Upper lobe of left lung (tissue), 6 donors: ENCODE measurements at regions not wholly inside any gene's neighbourhood (a gene's known extent, or its start where the extent isn't known, plus 50 kb on each side); places are given as distances from the start of the nearest gene placed in this dataset.

Experiments
- ATAC-seq, 2 donors: fragments of 200-7000 bp; cut with Tn5 transposase; one replicate each; pipeline ENCODE4 v1.9.1; 2022; ENCODE audit warnings: mild to moderate bottlenecking in 2 of 2, moderate library complexity in 2 of 2; ENCODE audit not compliant: low FRiP score in 2 of 2
- DNase-seq, 2 donors: peaks; one replicate each; pipeline ENCODE4 v3.0.0-alpha.2; 2019 to 2020
- H3K27ac ChIP-seq, 4 donors: fragments of 200-600 bp; sonication (generic); one replicate each; pipeline ENCODE4 v1.5.1; 2016 to 2019
- H3K27me3 ChIP-seq, 4 donors: fragments of 200-600 bp; sonication (generic); one replicate each; pipeline ENCODE4 v1.5.1; 2017 to 2019
- H3K36me3 ChIP-seq, 4 donors: fragments of 200-600 bp; sonication (generic); one replicate each; pipeline ENCODE4 v1.5.1; 2016 to 2019
- H3K4me1 ChIP-seq, 4 donors: fragments of 200-600 bp; sonication (generic); one replicate each; pipeline ENCODE4 v1.5.1; 2018 to 2019
- H3K4me3 ChIP-seq, 4 donors: fragments of 200-600 bp; sonication (generic); one replicate each; pipeline ENCODE4 v1.5.1; 2017 to 2019; ENCODE audit warnings: mild to moderate bottlenecking in 2 of 4, moderate library complexity in 1 of 4
- H3K9me3 ChIP-seq, 4 donors: fragments of 200-600 bp; sonication (generic); one replicate each; pipeline ENCODE4 v1.5.1; 2018 to 2019
- CTCF ChIP-seq, 6 experiments: fragments of 450-650 bp in 4 of 6; fragments of 200-600 bp in 2 of 6; sonication (generic) in 2 of 6; IDR thresholded peaks; one replicate each; pipeline ENCODE4 v1.5.1; 2016 to 2019; ENCODE audit warnings: antibody characterized with exemption in 6 of 6
- EP300 ChIP-seq, 4 donors: sonication (generic); formaldehyde crosslinking; IDR thresholded peaks; one replicate each; pipeline ENCODE4 v1.5.1; 2017; ENCODE audit warnings: antibody characterized with exemption in 4 of 4, control low read depth in 2 of 4
- POLR2A ChIP-seq, 4 donors: fragments of 450-650 bp; IDR thresholded peaks; one replicate each; pipeline ENCODE4 v1.5.1; 2016 to 2017; ENCODE audit warnings: antibody characterized with exemption in 4 of 4, mild to moderate bottlenecking in 2 of 4
- POLR2AphosphoS5 ChIP-seq, 2 donors: sonication (generic); formaldehyde crosslinking; IDR thresholded peaks; one replicate each; pipeline ENCODE4 v1.5.1; 2017; ENCODE audit warnings: antibody characterized with exemption in 2 of 2
- WGBS, 2 donors: methylation state at CpG; one replicate each; pipeline ENCODE4 v1.1.5; 2017 to 2018; 5-methylcytosine and 5-hydroxymethylcytosine counted together
- donor health status: DM: no; HTN: no; CAD: no; lungs with moderate emphysema.
- donor health status: DM: no; HTN: yes; CAD: no; lungs with severe emphysema.

- H3K4me3 ChIP-seq = no peak overlapping the region
- no peak for DNase-seq
- ATAC-seq = no peak
- H3K9me3 ChIP-seq = no peaks in the 10 kb centered on the region
- H3K27ac ChIP-seq = no peak overlapping the region
- no peaks in the 10 kb centered on the region for H3K36me3 ChIP-seq
- no peak for TF ChIP-seq POLR2A (IDR thresholded peaks at IDR 0.05)
- no peaks in the 10 kb centered on the region for H3K27me3 ChIP-seq
- 88 to 97% methylated on average over 2 of the region's 2 CpGs for WGBS, 2 donors
- H3K4me1 ChIP-seq = peaks cover 0 to 2% (median 0%) of the 10 kb centered on the region in 4 donors
These were observed 91.0 kb upstream of the CACUL1 start for GRCh38 chr10:118845776-118846175.

DNA sequence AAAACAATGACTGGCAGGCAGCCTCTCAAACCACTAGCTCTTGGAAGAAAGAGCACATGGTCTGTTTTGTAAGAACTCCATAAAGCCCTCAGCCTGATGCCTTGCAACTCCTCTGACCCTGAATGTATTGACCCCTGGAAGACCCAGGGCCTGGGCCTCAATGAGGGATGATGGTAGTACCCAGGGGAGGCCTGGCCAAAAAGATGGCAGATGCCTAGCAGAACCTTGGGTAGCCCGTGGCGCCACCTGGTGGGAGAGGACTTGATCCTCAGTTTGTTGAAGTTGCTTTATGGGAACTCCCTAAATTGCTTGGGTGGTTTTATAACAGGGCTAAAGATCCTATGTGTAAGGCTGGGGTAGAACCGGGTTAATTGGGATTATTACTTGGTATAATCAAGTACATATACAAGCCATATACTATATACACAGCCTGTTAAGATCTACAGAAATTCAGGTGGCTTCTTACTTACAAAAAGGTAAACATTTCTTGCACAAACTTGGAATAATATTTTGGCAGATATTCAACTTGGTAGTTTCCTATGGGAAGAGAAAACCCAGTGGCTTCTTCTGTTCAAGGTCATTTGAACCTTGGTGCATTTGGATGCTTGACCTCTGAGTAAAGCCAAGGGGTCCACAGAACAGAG, 95.8 kb upstream of the CACUL1 start:
- peak in 4 of 6 experiments; percentile 35 to 58 (median 50) for TF ChIP-seq CTCF (IDR thresholded peaks at IDR 0.05)
- no peak for TF ChIP-seq POLR2A (IDR thresholded peaks at IDR 0.05)
- WGBS, 2 donors = 32 to 42% methylated on average over 3 of the region's 3 CpGs

GRCh38 chr10:118851062-118852035, 96.6 kb upstream of the CACUL1 start:
- H3K4me1 ChIP-seq = no peaks in the 10 kb centered on the region
- no peak for TF ChIP-seq EP300 (IDR thresholded peaks at IDR 0.05)
- no peak for TF ChIP-seq CTCF (IDR thresholded peaks at IDR 0.05)
- no peak for TF ChIP-seq POLR2A (IDR thresholded peaks at IDR 0.05)
- WGBS, 2 donors = 88 to 91% methylated on average over 9 of the region's 9 CpGs
- DNase-seq (no peak), ATAC-seq (peak; percentile 23 to 69)
- H3K27me3 ChIP-seq = no peaks in the 10 kb centered on the region
- H3K27ac ChIP-seq = no peak overlapping the region
- no peaks in the 10 kb centered on the region for H3K36me3 ChIP-seq
- H3K4me3 ChIP-seq = no peak overlapping the region
- no peaks in the 10 kb centered on the region for H3K9me3 ChIP-seq

More for the DNA sequence above, 95.8 kb upstream of the CACUL1 start:
- no peak overlapping the region for H3K4me3 ChIP-seq
- no peaks in the 10 kb centered on the region for H3K9me3 ChIP-seq
- H3K27me3 ChIP-seq = no peaks in the 10 kb centered on the region
- ATAC-seq = peak; percentile 70
- DNase-seq = peak in 1 of 2 donors; percentile 71
- no peaks in the 10 kb centered on the region for H3K36me3 ChIP-seq
- H3K27ac ChIP-seq = no peak overlapping the region
- no peaks in the 10 kb centered on the region for H3K4me1 ChIP-seq

DNA sequence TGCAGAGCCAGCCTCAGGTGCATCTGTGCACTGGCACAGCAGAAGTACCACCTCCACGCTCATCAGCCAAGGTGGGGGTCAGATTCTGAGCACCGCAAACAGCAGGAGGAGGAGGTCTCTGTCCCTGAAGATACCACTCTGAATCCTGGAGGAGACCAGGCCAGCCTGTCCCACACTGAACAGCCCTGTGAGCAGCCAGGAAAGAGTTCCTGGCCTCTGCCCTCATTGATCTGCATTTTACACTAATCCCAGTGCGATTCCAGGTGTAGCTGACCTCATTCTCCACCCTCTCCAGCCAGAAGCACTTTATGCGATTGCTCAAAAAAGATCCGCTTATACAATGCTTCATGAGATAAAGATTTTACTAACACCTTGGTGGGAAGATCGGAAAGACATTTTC, 99.1 kb upstream of the CACUL1 start:
- Histone ChIP-seq H3K36me3 (no peaks in the 10 kb centered on the region), H3K27ac (no peak overlapping the region), H3K9me3 (no peaks in the 10 kb centered on the region), H3K27me3 (no peaks in the 10 kb centered on the region), H3K4me1 (no peaks in the 10 kb centered on the region), H3K4me3 (no peak overlapping the region)
- ATAC-seq (no peak), DNase-seq (no peak)
- WGBS, 2 donors = 89 to 96% methylated on average over 3 to 6 of the region's 6 CpGs
- TF ChIP-seq EP300 (IDR thresholded peaks at IDR 0.05) (no peak), CTCF (IDR thresholded peaks at IDR 0.05) (no peak), POLR2A (IDR thresholded peaks at IDR 0.05) (no peak), POLR2AphosphoS5 (IDR thresholded peaks at IDR 0.05) (no peak)

DNA sequence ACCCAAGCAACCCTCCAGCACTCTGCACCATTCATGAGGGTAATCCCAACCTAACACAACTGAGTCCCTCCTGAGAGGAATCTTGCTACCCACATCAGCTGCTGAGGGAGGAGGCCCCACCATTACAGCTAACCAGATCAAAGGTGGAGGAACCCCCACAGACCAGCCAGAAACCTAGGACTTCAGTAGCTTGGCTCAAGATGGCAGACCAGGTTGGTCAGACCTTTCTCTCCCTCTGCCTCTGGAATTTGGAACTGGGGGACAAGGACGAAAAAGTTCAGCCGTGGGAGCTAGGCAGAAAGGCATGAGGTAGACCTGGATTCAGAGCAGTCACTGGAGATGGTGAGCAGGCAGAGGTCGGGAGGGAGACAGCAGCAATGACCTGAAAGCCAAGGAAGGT, 101.3 kb upstream of the CACUL1 start:
- Histone ChIP-seq H3K36me3 (no peaks in the 10 kb centered on the region), H3K4me1 (no peaks in the 10 kb centered on the region), H3K4me3 (no peak overlapping the region), H3K9me3 (no peaks in the 10 kb centered on the region), H3K27me3 (no peaks in the 10 kb centered on the region), H3K27ac (no peak overlapping the region)
- TF ChIP-seq POLR2AphosphoS5 (IDR thresholded peaks at IDR 0.05) (no peak), EP300 (IDR thresholded peaks at IDR 0.05) (no peak), CTCF (IDR thresholded peaks at IDR 0.05) (no peak), POLR2A (IDR thresholded peaks at IDR 0.05) (no peak)
- 90 to 97% methylated on average over 3 of the region's 3 CpGs for WGBS, 2 donors
- DNase-seq (no peak), ATAC-seq (no peak)
